ENCODE measurements at regions not wholly inside any gene's neighbourhood (a gene's known extent, or its start where the extent isn't known, plus 50 kb on each side); places are given as distances from the start of the nearest gene placed in this dataset.

- TF ChIP-seq CTCF (IDR thresholded peaks at IDR 0.05 in 2 of 3, conservative IDR thresholded peaks at IDR 0.05 in 1 of 3; ENCODE audit: borderline replicate concordance in 1 of 3, insufficient read depth in 1 of 3, low read depth in 2 of 3, low read length in 2 of 3) (no peak), JUND (IDR thresholded peaks at IDR 0.05) (no peak), ZFX (IDR thresholded peaks at IDR 0.05) (no peak), CEBPB (IDR thresholded peaks at IDR 0.05; ENCODE audit: low read depth) (no peak), POLR2AphosphoS5 (IDR thresholded peaks at IDR 0.05; ENCODE audit: low read depth, low read length) (no peak), ATF3 (IDR thresholded peaks at IDR 0.05) (no peak), EZH2 (IDR thresholded peaks at IDR 0.05) (no peak), POLR2A (IDR thresholded peaks at IDR 0.05; ENCODE audit: borderline replicate concordance, extremely low read depth, insufficient read depth, insufficient read length) (no peak)
Observed at GRCh38 chr13:88801361-88801760, 1130.2 kb downstream of the SLITRK5 start.

Measured in HCT116 (cell line).